Activated T-cell treated with anti-CD3 and anti-CD28 coated beads, Interleukin-2, amount 50 U/mL, for 4 hours (primary cell): ENCODE measurements at regions not wholly inside any gene's neighbourhood (a gene's known extent, or its start where the extent isn't known, plus 50 kb on each side); places are given as distances from the start of the nearest gene placed in this dataset.

Experiments used
- ATAC-seq, 2 donors: fragments of 200-7000 bp; cut with Tn5 transposase; one replicate each; pipeline ENCODE4 v1.10.0; 2021
- DNase-seq: peaks from one replicate; pipeline ENCODE4 v3.0.0-alpha.2; 2020
- H3K27me3 Mint-ChIP-seq: one replicate; pipeline ENCODE4 v1.8.0; 2021; ENCODE audit warnings: low read depth, mixed read lengths
- H3K36me3 Mint-ChIP-seq: one replicate; pipeline ENCODE4 v1.8.0; 2022; ENCODE audit warnings: mixed read lengths; ENCODE audit not compliant: insufficient read depth
- H3K4me1 Mint-ChIP-seq: one replicate; pipeline ENCODE4 v1.8.0; 2021; ENCODE audit warnings: low read depth, mixed read lengths
- H3K4me3 Mint-ChIP-seq: one replicate; pipeline ENCODE4 v1.8.0; 2021; ENCODE audit warnings: mild to moderate bottlenecking, moderate library complexity, mixed read lengths
- H3K9me3 Mint-ChIP-seq: one replicate; pipeline ENCODE4 v1.8.0; 2021; ENCODE audit warnings: mixed read lengths

DNA sequence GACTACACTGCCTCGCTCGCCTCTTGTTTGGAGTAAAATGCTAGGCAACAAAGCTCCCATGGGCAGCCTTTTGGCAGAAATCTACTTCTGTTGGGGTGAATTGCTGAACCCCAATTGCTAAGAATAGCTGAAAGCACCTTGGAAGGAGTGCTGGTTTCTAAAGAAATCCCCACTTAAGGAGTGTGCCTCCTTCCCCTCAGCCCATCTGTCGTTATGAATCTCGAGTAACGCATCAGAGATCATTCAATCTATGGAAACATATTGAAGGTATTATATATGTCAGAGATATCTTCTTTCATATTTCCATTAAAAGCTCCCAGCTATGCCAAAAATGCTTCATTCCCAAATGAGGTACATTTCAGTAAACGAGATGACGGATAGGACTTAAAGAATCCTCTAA, 229.6 kb upstream of the BLID start:
- no peak for DNase-seq
- ATAC-seq = no peak
- Mint-ChIP-seq H3K27me3 (peaks cover 2% of the 10 kb centered on the region), H3K4me1 (no peaks in the 10 kb centered on the region), H3K36me3 (no peaks in the 10 kb centered on the region), H3K4me3 (no peak overlapping the region), H3K9me3 (peaks cover 3% of the 10 kb centered on the region)

DNA sequence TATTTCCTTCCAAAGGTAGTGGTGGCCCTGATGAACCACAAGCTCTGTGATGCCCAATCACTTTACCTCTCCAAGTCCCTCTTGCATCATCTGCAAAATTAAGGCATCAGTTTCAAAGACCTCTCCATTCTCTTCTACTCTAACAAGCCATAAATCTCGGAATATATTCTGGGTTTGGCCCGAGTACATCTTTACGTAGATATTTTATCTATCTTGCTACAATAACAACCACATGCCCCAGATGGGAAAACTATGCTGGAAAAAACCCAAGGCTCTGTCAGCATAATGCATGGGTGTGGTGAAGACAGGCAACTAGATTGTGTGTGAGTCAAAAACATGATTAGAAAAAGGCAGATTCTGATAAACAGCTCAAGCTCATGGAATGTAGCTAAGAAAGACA, 228.2 kb upstream of the BLID start:
- no peak for DNase-seq
- Mint-ChIP-seq H3K9me3 (peaks cover 3% of the 10 kb centered on the region), H3K4me1 (no peaks in the 10 kb centered on the region), H3K27me3 (peaks cover 2% of the 10 kb centered on the region), H3K4me3 (no peak overlapping the region), H3K36me3 (no peaks in the 10 kb centered on the region)
- no peak for ATAC-seq

DNA sequence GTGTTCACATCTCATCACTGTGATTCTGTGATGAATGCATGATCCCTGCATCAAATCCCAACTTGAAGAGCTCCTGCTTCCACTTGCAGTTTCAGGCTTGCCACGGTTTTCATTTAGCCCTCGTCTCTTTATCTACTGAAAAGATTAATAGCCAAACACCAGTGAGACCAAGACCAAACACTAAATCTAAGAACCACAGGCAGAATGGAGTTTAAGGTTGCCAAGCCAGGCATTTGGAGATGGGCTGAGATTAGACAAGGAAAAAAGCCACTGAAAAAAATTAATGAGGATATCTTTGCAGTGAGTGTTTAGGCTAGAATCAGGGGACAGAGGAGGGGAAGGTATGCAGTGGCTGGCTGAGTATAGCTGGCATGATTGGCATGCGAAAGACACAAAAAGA, 227.2 kb upstream of the BLID start:
- Mint-ChIP-seq H3K4me3 (no peak overlapping the region), H3K36me3 (no peaks in the 10 kb centered on the region), H3K9me3 (peaks cover 3% of the 10 kb centered on the region), H3K27me3 (no peaks in the 10 kb centered on the region), H3K4me1 (no peaks in the 10 kb centered on the region)
- ATAC-seq (no peak), DNase-seq (no peak)

DNA sequence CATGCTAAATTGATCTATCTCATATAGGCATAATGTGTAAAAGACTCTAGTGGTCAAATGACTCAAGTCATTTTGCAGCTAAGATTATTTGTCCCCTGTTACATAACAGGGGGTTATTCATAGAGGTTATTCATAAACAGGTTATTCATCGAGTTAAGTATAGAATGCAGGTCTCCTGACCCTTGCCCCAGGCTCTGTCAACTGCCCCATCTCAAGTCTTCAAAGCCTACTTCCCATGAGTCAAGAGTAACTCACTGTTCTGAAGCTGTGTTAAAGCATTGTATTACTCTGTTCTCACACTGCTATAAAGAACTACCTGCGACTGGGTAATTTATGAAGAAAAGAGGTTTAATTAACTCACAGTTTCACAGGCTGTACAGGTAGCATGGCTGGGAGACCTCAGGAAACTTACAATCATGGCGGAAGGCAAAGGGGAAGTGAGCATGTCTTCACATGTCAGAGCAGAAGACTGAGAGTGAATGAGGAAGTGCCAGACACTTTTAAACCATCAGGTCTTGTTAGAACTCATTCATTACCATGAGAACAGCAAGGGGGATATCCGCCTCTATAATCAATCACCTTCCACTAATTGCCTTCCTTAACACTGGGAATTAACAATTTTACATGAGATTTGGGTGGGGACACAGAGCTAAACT, 226.2 kb upstream of the BLID start:
- H3K4me1 Mint-ChIP-seq = no peaks in the 10 kb centered on the region

DNA sequence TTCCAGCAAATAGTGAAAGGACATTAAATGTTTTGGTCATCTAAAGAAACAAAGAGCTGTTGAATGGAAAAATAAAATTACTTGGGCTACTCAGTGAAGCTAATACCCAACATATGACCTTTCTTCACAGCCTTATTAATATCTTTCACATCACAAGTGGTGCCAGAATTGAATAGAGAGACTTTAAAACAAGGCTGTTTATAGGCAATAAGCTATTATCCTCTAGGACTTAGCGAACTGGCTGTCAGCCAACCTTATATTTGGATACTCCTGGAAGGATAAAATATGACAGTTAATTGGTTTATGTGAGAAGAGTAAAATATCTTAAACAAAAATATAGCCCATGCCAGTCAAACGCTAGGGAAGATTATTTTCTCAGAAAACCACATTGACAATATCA, 225.5 kb upstream of the BLID start:
- no peaks in the 10 kb centered on the region for H3K4me1 Mint-ChIP-seq
- no peak overlapping the region for H3K4me3 Mint-ChIP-seq
- H3K9me3 Mint-ChIP-seq = peaks cover 3% of the 10 kb centered on the region
- H3K36me3 Mint-ChIP-seq = no peaks in the 10 kb centered on the region
- ATAC-seq = no peak
- H3K27me3 Mint-ChIP-seq = no peaks in the 10 kb centered on the region
- no peak for DNase-seq

More for the DNA sequence above, 226.2 kb upstream of the BLID start:
- Mint-ChIP-seq H3K36me3 (no peaks in the 10 kb centered on the region), H3K4me3 (no peak overlapping the region), H3K27me3 (no peaks in the 10 kb centered on the region), H3K9me3 (peaks cover 3% of the 10 kb centered on the region)
- ATAC-seq = no peak
- DNase-seq = no peak

DNA sequence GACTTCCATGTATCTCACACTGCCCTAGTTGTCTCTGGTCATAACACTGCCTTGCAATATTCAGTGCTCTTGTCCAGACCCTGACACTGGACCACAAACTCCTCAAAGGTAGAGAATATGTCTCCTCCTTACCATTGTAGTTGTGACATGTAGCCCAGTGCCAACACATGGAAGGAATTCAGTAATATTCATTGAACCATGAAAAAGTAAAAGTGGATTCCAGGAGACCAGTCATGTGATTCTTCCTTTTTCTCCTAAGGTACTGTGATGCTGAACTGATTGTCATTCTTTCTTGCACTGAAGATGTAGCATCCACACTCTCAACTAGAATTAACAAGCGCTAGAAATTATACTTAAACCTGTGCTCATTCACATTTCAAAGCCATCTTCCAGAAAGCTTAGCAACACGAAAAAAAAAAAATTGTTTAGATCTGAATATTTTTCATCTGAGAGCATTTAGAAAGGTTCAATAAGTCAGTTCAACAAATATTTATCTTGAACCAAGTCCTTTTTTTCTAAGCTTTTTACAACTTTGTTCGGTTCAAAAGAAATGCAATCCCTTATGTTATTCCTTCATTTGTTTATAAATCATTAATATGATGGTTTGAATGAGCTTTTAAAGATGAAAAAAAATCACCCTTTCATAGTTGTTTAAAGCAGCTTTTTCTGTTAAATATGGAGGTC, 224.7 kb upstream of the BLID start:
- no peaks in the 10 kb centered on the region for H3K27me3 Mint-ChIP-seq
- no peak for ATAC-seq
- DNase-seq = no peak
- H3K9me3 Mint-ChIP-seq = peaks cover 3% of the 10 kb centered on the region
- no peak overlapping the region for H3K4me3 Mint-ChIP-seq
- no peaks in the 10 kb centered on the region for H3K36me3 Mint-ChIP-seq
- no peaks in the 10 kb centered on the region for H3K4me1 Mint-ChIP-seq

DNA sequence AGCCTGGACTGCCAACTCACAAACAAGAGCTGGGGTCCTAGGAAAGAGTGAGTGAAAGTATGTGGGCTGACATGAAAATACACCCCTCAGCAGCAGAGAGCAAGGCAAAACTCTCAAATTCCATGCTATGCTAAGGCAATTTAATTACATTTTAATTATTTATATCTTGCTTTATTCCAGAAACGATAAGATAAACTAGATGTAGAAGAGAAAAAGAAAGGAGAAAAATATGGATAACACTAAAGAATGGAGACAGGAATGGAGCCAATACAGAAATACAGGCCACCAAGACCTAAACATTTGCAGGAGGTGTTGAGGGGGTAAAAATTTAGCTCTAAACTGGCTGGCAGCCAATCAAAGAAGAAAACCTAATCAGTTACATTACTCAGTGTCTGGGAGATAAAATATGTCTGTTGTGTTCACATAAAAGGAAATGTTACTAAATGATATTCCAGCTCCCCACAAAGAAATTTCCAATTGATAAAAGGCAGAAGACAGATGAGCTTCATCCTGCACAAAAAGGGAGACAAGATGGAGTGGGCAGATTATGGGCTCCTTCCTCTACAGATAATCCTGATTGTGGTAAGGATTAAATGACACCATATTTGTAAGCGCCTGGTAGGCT, 223.5 kb upstream of the BLID start:
- no peaks in the 10 kb centered on the region for H3K9me3 Mint-ChIP-seq
- no peaks in the 10 kb centered on the region for H3K4me1 Mint-ChIP-seq
- DNase-seq = no peak
- no peaks in the 10 kb centered on the region for H3K36me3 Mint-ChIP-seq
- H3K4me3 Mint-ChIP-seq = no peak overlapping the region
- ATAC-seq = no peak
- H3K27me3 Mint-ChIP-seq = peaks cover 1% of the 10 kb centered on the region

DNA sequence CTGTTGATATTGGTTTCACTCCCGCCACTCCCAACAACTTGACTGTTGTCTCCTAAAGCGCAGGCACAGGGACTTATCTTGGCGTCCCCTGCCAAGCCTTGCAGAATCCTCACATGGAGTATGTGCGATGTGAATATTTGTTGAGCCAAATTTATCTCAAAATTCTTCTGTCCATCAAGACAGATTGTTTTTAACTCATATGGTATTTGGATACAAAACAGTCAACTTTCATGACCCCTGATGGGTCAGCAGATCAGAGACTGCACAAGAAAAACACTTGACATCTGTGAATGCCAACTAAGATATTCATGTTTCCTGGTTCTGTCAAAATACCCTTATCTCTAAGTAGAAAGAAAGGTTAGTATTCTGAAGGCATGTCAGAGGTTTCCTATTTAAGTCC, 221.7 kb upstream of the BLID start:
- Mint-ChIP-seq H3K27me3 (peaks cover 1% of the 10 kb centered on the region), H3K9me3 (no peaks in the 10 kb centered on the region), H3K36me3 (no peaks in the 10 kb centered on the region), H3K4me3 (no peak overlapping the region), H3K4me1 (no peaks in the 10 kb centered on the region)
- no peak for ATAC-seq
- DNase-seq = no peak

DNA sequence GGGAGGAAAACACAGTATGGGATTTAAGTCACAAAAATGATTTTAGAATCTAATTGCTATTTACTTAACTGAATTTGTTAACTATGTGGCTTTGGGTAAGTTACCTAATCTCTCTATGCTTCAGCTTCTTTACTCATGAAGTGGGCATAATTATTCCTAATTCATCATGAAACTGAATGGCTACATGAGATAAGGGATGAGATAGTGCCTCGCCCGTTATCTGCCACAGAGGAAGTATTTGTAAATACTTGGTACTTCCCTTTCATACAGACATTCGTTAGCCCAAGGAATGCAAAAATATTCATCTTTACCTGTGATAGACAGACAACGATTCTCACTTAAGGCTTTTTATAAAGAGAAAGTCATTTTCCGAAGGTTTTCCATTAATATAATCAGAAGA, 221.2 kb upstream of the BLID start:
- no peak for ATAC-seq
- no peak for DNase-seq
- Mint-ChIP-seq H3K36me3 (no peaks in the 10 kb centered on the region), H3K9me3 (no peaks in the 10 kb centered on the region), H3K4me1 (no peaks in the 10 kb centered on the region), H3K4me3 (no peak overlapping the region), H3K27me3 (peaks cover 1% of the 10 kb centered on the region)

DNA sequence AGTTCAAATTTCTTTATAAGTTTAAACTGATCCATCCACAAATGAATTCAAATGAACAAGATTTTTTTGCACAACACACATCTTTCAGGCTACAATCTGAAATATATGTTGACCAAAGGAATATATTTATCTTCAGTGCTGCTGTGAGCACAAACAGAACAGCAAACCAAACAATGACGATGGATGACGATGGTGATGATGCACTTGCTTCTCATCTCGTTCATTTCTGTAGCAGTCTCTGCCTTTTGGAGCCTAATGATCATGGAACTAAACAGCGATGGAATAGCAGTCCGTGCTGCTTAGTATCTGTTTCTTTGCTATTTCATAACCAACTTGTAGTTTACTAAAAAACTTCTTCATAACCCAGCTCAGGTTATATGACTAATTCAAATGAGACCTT, 220.7 kb upstream of the BLID start:
- no peaks in the 10 kb centered on the region for H3K4me1 Mint-ChIP-seq
- no peaks in the 10 kb centered on the region for H3K9me3 Mint-ChIP-seq
- H3K27me3 Mint-ChIP-seq = peaks cover 1% of the 10 kb centered on the region
- ATAC-seq = no peak
- no peaks in the 10 kb centered on the region for H3K36me3 Mint-ChIP-seq
- no peak overlapping the region for H3K4me3 Mint-ChIP-seq
- DNase-seq = no peak

DNA sequence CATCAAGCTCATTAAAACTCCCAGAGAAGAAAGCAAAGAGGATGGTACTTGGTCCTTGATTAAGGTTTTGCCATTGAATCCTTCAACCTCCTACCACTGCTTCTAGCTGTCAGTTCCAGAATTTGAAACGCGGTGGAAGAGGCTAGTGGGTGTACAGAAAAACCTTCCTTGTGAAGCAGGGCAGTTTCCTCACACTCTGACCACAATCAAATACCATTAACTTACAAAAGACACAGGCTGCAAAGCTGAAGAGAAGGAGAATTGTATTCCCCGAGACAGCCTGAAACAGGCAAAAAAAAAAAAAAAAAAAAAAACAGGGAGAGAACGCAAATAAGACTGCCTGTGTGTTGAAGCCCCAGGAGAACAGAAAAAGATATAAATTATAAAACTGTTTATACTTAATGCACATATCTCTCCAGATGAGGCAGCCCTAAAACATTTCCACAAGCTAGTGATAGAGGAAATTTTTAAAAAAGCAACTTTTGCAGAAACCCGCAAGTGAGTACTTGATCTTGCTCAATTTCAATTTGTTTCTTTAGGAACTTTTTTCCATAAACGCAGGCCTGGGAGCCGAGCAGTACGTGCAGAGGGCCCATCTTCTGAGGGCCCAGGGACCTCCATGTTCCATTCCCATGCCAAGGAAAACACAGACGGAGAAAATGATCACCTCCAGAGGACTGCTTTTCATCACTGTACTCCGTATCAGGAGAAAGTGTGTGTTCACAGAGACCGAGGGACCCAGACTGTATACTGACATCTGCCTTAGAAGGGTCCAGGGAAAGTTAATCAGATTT, 218.7 kb upstream of the BLID start:
- Mint-ChIP-seq H3K4me3 (no peak overlapping the region), H3K27me3 (peaks cover 1% of the 10 kb centered on the region), H3K4me1 (no peaks in the 10 kb centered on the region), H3K36me3 (no peaks in the 10 kb centered on the region), H3K9me3 (no peaks in the 10 kb centered on the region)
- no peak for ATAC-seq
- DNase-seq = no peak

DNA sequence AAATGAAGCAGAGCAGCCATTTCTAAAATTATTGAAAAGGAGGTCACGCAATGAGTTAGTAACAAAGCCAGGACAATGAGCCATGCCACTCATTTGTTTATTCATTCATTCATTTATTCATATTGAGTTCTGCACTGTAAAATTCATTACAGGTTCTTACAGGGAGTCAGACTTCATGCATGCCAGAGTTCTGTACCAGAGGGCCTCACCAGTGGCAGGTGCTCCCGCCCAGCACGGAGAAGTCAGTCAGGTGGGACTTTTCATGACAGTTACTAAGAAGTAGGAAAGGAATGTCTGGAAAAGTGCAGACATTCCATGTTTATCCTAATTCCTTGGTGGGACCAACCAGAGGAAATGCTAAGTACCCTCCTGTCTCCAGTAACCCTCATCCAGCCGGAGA, 217.5 kb upstream of the BLID start:
- peaks cover 1% of the 10 kb centered on the region for H3K27me3 Mint-ChIP-seq

DNA sequence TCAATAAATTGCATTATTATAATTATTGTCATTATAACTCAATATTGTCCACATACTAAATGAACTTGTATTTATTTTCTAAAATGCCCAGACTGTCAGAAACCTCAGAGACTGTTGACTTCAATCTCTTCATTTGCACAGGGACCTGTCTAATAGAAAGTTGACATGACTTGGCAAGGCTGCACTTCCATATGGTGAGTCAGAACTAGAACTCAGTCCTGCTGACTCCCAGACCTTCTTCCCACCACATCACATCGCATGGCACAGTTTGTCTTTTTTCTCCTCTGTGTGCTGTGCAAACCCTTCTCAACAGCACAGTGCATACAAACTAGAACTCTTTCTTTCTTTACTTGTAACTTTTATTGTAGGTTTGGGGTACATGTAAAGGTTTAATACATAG, 215.1 kb upstream of the BLID start:
- no peak overlapping the region for H3K4me3 Mint-ChIP-seq
- no peaks in the 10 kb centered on the region for H3K4me1 Mint-ChIP-seq
- no peak for DNase-seq
- no peak for ATAC-seq
- no peaks in the 10 kb centered on the region for H3K9me3 Mint-ChIP-seq
- H3K27me3 Mint-ChIP-seq = peaks cover 1% of the 10 kb centered on the region
- H3K36me3 Mint-ChIP-seq = no peaks in the 10 kb centered on the region

More for the DNA sequence above, 217.5 kb upstream of the BLID start:
- H3K4me3 Mint-ChIP-seq = no peak overlapping the region
- ATAC-seq (no peak), DNase-seq (no peak)
- H3K36me3 Mint-ChIP-seq = no peaks in the 10 kb centered on the region
- H3K9me3 Mint-ChIP-seq = no peaks in the 10 kb centered on the region
- no peaks in the 10 kb centered on the region for H3K4me1 Mint-ChIP-seq

DNA sequence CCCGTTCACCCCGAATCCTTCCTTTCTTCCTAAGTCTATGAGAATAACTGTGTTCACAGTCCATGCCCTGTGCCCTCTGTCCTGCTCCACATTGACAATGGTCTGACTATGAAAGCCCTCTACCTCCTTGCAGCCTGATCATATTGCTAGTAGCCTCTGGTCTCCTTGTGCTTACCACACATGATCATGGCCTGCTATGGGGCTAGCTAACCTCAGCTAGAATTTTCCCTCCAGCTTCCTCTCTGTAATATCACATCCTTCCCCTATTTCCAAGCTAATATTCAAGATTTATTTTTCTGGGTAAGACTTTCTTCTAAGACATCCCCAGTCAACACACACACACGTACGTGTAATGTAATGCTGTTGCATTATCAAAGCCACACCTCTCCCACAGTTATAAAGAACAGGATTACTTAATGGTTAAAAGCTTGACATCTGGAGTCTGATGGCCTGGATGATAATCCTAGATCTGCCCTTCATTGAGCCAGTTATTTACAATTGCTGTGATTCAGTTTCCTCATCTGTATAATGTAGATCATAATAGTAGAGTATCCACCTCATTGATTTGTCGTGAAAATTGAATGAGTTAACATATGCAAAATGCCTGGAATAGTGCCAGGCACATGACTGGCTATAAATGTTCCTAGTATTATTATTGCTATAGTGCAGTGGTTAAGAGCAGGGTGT, 214.4 kb upstream of the BLID start:
- ATAC-seq (no peak), DNase-seq (no peak)
- Mint-ChIP-seq H3K4me1 (no peaks in the 10 kb centered on the region), H3K36me3 (no peaks in the 10 kb centered on the region), H3K27me3 (peaks cover 1% of the 10 kb centered on the region), H3K4me3 (no peak overlapping the region), H3K9me3 (no peaks in the 10 kb centered on the region)
